GM21619 (cell line): ENCODE measurements at regions not wholly inside any gene's neighbourhood (a gene's known extent, or its start where the extent isn't known, plus 50 kb on each side); places are given as distances from the start of the nearest gene placed in this dataset.
A peak's percentile ranks its signal among the peaks of the same experiment; 100 is the strongest.
"Not testable (repeated sequence)": the region's sequence is repeated elsewhere in the genome, so short reads cannot be mapped to it uniquely, and the experiment has no call there.

Experiments
- ATAC-seq: cut with Tn5 transposase; IDR thresholded peaks from one replicate; pipeline ENCODE4 v1.9.1; 2021; ENCODE audit not compliant: unreplicated experiment

GRCh38 chr12:103011974-103012763 is 54.7 kb downstream of the ASCL1 start:
- ATAC-seq = no peak

- no peak for ATAC-seq
These were observed 55.4 kb downstream of the ASCL1 start for GRCh38 chr12:103012884-103013283.

- no peak for ATAC-seq
These were observed 56.3 kb downstream of the ASCL1 start for GRCh38 chr12:103013741-103014300.

GRCh38 chr12:103016381-103016780 is 58.9 kb downstream of the ASCL1 start:
- no peak for ATAC-seq

GRCh38 chr12:103020839-103021238 is 63.4 kb downstream of the ASCL1 start:
- no peak for ATAC-seq

- ATAC-seq = no peak
These were observed 64.2 kb downstream of the ASCL1 start for GRCh38 chr12:103021538-103022218.

- no peak for ATAC-seq
These were observed 67.2 kb downstream of the ASCL1 start for GRCh38 chr12:103024650-103025049.

- not testable (repeated sequence) for ATAC-seq
These were observed 69.2 kb downstream of the ASCL1 start for GRCh38 chr12:103026643-103027042.

GRCh38 chr12:103028881-103029639 is 71.6 kb downstream of the ASCL1 start:
- no peak for ATAC-seq

- peak; percentile 54 for ATAC-seq
These were observed 79.2 kb downstream of the ASCL1 start for GRCh38 chr12:103036581-103037214.

- ATAC-seq = no peak
These were observed 86.3 kb downstream of the ASCL1 start for GRCh38 chr12:103043531-103044486.

GRCh38 chr12:103046154-103046553 is 88.7 kb downstream of the ASCL1 start:
- no peak for ATAC-seq

- ATAC-seq = no peak
These were observed 92.8 kb downstream of the ASCL1 start for GRCh38 chr12:103050273-103050672.

GRCh38 chr12:103053089-103053488 is 95.6 kb downstream of the ASCL1 start:
- no peak for ATAC-seq

- ATAC-seq = no peak
These were observed 116.2 kb downstream of the ASCL1 start for GRCh38 chr12:103073630-103074029.

GRCh38 chr12:103075848-103076247 is 118.4 kb downstream of the ASCL1 start:
- no peak for ATAC-seq

- ATAC-seq = no peak
These were observed 119.8 kb downstream of the ASCL1 start for GRCh38 chr12:103077108-103077773.

GRCh38 chr12:103085541-103085940 is 128.1 kb downstream of the ASCL1 start:
- peak; percentile 89 for ATAC-seq

GRCh38 chr12:103086471-103086870 is 129.0 kb downstream of the ASCL1 start:
- no peak for ATAC-seq
